ENCODE measurements at regions not wholly inside any gene's neighbourhood (a gene's known extent, or its start where the extent isn't known, plus 50 kb on each side); places are given as distances from the start of the nearest gene placed in this dataset.

DNA sequence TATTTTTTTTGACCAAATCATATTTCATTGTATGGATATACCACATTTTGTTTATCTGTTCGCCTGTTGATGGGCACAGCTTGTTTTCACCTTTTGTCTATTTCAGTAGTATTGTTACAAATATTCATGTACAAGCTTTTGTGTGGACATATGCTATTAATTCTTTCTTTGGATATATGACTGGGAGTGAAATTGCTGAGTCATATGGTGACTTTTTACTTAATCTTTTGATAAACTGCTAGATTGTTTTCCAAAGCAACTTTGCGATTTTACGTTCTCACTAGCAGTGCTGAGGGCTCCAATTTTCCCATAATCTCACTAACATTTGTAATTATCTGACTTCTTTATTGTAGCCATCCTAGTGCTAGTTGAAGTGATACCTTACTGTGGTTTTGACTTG lies 112.4 kb downstream of the CD8B2 start:
- Histone ChIP-seq H3K4me3 (ENCODE audit: low read depth in 1 of 2, low read length in 2 of 2) (no peak overlapping the region), H3K9ac (ENCODE audit: low read length) (no peak overlapping the region), H3K36me3 (ENCODE audit: insufficient read depth, low read length) (no peaks in the 10 kb centered on the region), H3K4me1 (ENCODE audit: insufficient read depth, low read length) (no peaks in the 10 kb centered on the region), H3K9me3 (ENCODE audit: low read length) (no peaks in the 10 kb centered on the region), H3K27ac (ENCODE audit: low read depth, low read length) (no peak overlapping the region), H3K27me3 (ENCODE audit: control insufficient read depth in 1 of 2, insufficient read depth in 2 of 2, low read length in 2 of 2) (no peaks in the 10 kb centered on the region)

DNA sequence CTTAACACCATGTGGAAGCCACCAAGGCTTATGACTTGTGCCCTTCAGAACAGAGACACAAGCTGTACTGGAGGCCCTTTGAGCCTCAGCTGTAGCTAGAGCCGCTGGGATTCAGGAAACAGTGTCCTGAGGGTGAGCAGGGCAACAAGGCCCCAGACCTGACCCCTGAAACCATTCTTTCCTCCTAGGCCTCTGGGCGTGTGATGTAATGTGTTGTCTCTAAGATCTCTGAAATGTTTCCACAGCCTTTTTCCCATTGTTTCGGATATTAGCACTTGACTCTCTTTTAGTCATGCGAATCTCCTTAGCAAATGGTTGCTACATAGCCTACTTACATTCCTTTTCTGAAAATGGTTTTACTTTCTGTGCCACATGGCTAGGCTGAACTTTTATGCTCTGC lies 114.9 kb downstream of the CD8B2 start:
- Histone ChIP-seq H3K4me3 (ENCODE audit: low read depth in 1 of 2, low read length in 2 of 2) (no peak overlapping the region), H3K36me3 (ENCODE audit: insufficient read depth, low read length) (no peaks in the 10 kb centered on the region), H3K27me3 (ENCODE audit: control insufficient read depth in 1 of 2, insufficient read depth in 2 of 2, low read length in 2 of 2) (no peaks in the 10 kb centered on the region), H3K27ac (ENCODE audit: low read depth, low read length) (no peak overlapping the region), H3K9ac (ENCODE audit: low read length) (no peak overlapping the region), H3K4me1 (ENCODE audit: insufficient read depth, low read length) (no peaks in the 10 kb centered on the region), H3K9me3 (ENCODE audit: low read length) (no peaks in the 10 kb centered on the region)

DNA sequence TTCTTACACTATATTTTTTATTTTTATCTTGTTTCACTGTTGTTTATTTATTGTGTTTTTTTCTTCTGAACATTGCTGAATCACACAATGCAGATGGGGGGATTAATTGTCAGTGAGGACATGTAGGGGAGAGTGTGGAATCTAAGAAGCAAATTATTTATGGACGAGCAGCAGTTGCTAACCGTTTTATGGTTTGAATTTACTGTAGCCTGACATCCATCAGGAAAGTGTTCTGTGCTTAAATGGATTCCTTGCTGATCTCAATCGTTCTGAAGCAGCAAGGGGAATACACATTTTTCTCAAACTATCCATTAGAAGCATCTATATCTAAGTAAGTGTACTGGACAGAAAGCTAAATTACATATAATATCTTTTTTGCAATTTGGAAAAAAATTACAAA lies 119.5 kb downstream of the CD8B2 start:
- H3K9me3 ChIP-seq (ENCODE audit: low read length) = no peaks in the 10 kb centered on the region
- no peak overlapping the region for H3K27ac ChIP-seq (ENCODE audit: low read depth, low read length)
- H3K9ac ChIP-seq (ENCODE audit: low read length) = no peak overlapping the region
- no peaks in the 10 kb centered on the region for H3K4me1 ChIP-seq (ENCODE audit: insufficient read depth, low read length)
- H3K27me3 ChIP-seq (ENCODE audit: control insufficient read depth in 1 of 2, insufficient read depth in 2 of 2, low read length in 2 of 2) = no peaks in the 10 kb centered on the region
- H3K4me3 ChIP-seq (ENCODE audit: low read depth in 1 of 2, low read length in 2 of 2) = no peak overlapping the region
- H3K36me3 ChIP-seq (ENCODE audit: insufficient read depth, low read length) = no peaks in the 10 kb centered on the region

- Histone ChIP-seq H3K36me3 (ENCODE audit: insufficient read depth, low read length) (no peaks in the 10 kb centered on the region), H3K27me3 (ENCODE audit: control insufficient read depth in 1 of 2, insufficient read depth in 2 of 2, low read length in 2 of 2) (no peaks in the 10 kb centered on the region), H3K9me3 (ENCODE audit: low read length) (no peaks in the 10 kb centered on the region), H3K4me1 (ENCODE audit: insufficient read depth, low read length) (no peaks in the 10 kb centered on the region), H3K27ac (ENCODE audit: low read depth, low read length) (no peak overlapping the region), H3K9ac (ENCODE audit: low read length) (no peak overlapping the region), H3K4me3 (ENCODE audit: low read depth in 1 of 2, low read length in 2 of 2) (no peak overlapping the region)
These were observed 120.2 kb downstream of the CD8B2 start for GRCh38 chr2:106607371-106607770.

DNA sequence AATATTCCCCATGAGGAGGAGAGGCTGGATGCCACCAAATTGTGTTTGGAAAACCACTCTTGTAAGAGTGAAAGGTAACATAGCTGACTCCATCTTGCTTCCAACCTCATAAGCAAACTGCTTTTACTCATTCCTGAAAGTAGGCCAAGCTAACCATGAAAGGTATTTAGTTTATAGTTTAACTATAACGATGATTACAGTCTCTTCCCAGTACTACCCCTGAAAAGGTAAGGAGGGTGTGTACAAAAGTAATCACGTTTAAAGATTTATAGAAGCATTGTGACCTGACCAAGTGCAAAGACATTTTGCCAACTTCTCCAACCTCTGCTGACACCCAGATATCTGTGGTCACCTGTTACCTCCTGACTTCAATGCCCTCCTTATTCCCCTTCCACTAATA lies 122.6 kb downstream of the CD8B2 start:
- no peaks in the 10 kb centered on the region for H3K4me1 ChIP-seq (ENCODE audit: insufficient read depth, low read length)
- H3K9me3 ChIP-seq (ENCODE audit: low read length) = no peaks in the 10 kb centered on the region
- no peak overlapping the region for H3K9ac ChIP-seq (ENCODE audit: low read length)
- H3K36me3 ChIP-seq (ENCODE audit: insufficient read depth, low read length) = no peaks in the 10 kb centered on the region
- H3K27me3 ChIP-seq (ENCODE audit: control insufficient read depth in 1 of 2, insufficient read depth in 2 of 2, low read length in 2 of 2) = no peaks in the 10 kb centered on the region
- no peak overlapping the region for H3K4me3 ChIP-seq (ENCODE audit: low read depth in 1 of 2, low read length in 2 of 2)
- no peak overlapping the region for H3K27ac ChIP-seq (ENCODE audit: low read depth, low read length)

DNA sequence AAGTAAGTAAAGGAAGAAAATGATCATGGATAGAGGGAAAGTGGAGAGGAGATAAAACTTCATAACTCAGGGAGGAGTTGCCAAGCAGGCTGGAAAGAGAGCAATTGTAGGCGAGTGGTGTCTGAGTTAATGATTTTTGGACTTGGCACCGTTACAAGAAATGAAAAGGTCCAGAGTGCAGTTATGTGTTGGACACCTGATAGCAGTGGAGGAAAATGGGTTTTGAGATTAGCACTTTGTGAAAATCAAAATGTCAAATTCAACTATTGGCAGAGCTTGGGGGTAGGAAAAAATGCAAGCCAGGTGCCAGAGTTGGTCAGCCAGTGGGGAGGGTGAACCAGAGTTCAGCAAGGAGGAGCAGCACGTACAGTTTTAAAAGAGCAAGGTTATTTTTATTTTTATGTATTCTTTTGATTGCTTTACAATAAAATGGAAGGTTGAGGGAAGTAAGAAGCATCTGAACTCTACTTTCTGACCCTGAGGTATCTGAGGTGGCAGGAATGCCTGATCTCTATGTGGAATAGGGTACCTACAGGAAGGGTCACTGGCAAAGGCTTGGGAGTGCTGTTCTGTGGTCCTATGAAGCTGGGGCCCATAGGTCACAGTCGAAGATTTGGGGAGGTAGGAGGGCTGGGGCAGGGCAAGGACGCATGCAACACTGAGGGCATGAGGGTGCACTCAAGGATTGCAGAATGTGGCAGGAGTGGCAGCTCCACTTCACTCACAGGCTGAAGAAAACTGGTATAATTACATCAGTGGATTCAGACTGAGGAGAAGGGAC lies 127.5 kb downstream of the CD8B2 start:
- H3K36me3 ChIP-seq (ENCODE audit: insufficient read depth, low read length) = no peaks in the 10 kb centered on the region
- H3K27me3 ChIP-seq (ENCODE audit: control insufficient read depth in 1 of 2, insufficient read depth in 2 of 2, low read length in 2 of 2) = no peaks in the 10 kb centered on the region
- no peak overlapping the region for H3K4me3 ChIP-seq (ENCODE audit: low read depth in 1 of 2, low read length in 2 of 2)
- H3K9ac ChIP-seq (ENCODE audit: low read length) = no peak overlapping the region
- H3K4me1 ChIP-seq (ENCODE audit: insufficient read depth, low read length) = no peaks in the 10 kb centered on the region
- no peak overlapping the region for H3K27ac ChIP-seq (ENCODE audit: low read depth, low read length)
- H3K9me3 ChIP-seq (ENCODE audit: low read length) = no peaks in the 10 kb centered on the region

GRCh38 chr2:106618614-106619013 lies 131.4 kb downstream of the CD8B2 start:
- no peak overlapping the region for H3K4me3 ChIP-seq (ENCODE audit: low read depth in 1 of 2, low read length in 2 of 2)
- no peaks in the 10 kb centered on the region for H3K36me3 ChIP-seq (ENCODE audit: insufficient read depth, low read length)
- H3K27ac ChIP-seq (ENCODE audit: low read depth, low read length) = no peak overlapping the region
- no peaks in the 10 kb centered on the region for H3K9me3 ChIP-seq (ENCODE audit: low read length)
- H3K27me3 ChIP-seq (ENCODE audit: control insufficient read depth in 1 of 2, insufficient read depth in 2 of 2, low read length in 2 of 2) = no peaks in the 10 kb centered on the region
- no peak overlapping the region for H3K9ac ChIP-seq (ENCODE audit: low read length)
- H3K4me1 ChIP-seq (ENCODE audit: insufficient read depth, low read length) = no peaks in the 10 kb centered on the region

GRCh38 chr2:106623456-106623855 lies 136.3 kb downstream of the CD8B2 start:
- H3K27me3 ChIP-seq (ENCODE audit: control insufficient read depth in 1 of 2, insufficient read depth in 2 of 2, low read length in 2 of 2) = no peaks in the 10 kb centered on the region
- H3K27ac ChIP-seq (ENCODE audit: low read depth, low read length) = no peak overlapping the region
- no peaks in the 10 kb centered on the region for H3K4me1 ChIP-seq (ENCODE audit: insufficient read depth, low read length)
- H3K9me3 ChIP-seq (ENCODE audit: low read length) = no peaks in the 10 kb centered on the region
- H3K36me3 ChIP-seq (ENCODE audit: insufficient read depth, low read length) = no peaks in the 10 kb centered on the region
- H3K4me3 ChIP-seq (ENCODE audit: low read depth in 1 of 2, low read length in 2 of 2) = no peak overlapping the region
- H3K9ac ChIP-seq (ENCODE audit: low read length) = no peak overlapping the region

- H3K36me3 ChIP-seq (ENCODE audit: insufficient read depth, low read length) = no peaks in the 10 kb centered on the region
- H3K4me1 ChIP-seq (ENCODE audit: insufficient read depth, low read length) = no peaks in the 10 kb centered on the region
- H3K4me3 ChIP-seq (ENCODE audit: low read depth in 1 of 2, low read length in 2 of 2) = no peak overlapping the region
These were observed 137.7 kb downstream of the CD8B2 start for GRCh38 chr2:106624787-106625380.

GRCh38 chr2:106628377-106628776 lies 141.2 kb downstream of the CD8B2 start:
- H3K4me1 ChIP-seq (ENCODE audit: insufficient read depth, low read length) = no peaks in the 10 kb centered on the region
- no peaks in the 10 kb centered on the region for H3K27me3 ChIP-seq (ENCODE audit: control insufficient read depth in 1 of 2, insufficient read depth in 2 of 2, low read length in 2 of 2)
- H3K4me3 ChIP-seq (ENCODE audit: low read depth in 1 of 2, low read length in 2 of 2) = no peak overlapping the region
- H3K9ac ChIP-seq (ENCODE audit: low read length) = no peak overlapping the region
- H3K27ac ChIP-seq (ENCODE audit: low read depth, low read length) = no peak overlapping the region
- H3K9me3 ChIP-seq (ENCODE audit: low read length) = no peaks in the 10 kb centered on the region
- no peaks in the 10 kb centered on the region for H3K36me3 ChIP-seq (ENCODE audit: insufficient read depth, low read length)

More at GRCh38 chr2:106624787-106625380, 137.7 kb downstream of the CD8B2 start:
- H3K9ac ChIP-seq (ENCODE audit: low read length) = no peak overlapping the region
- H3K9me3 ChIP-seq (ENCODE audit: low read length) = no peaks in the 10 kb centered on the region
- H3K27me3 ChIP-seq (ENCODE audit: control insufficient read depth in 1 of 2, insufficient read depth in 2 of 2, low read length in 2 of 2) = no peaks in the 10 kb centered on the region
- no peak overlapping the region for H3K27ac ChIP-seq (ENCODE audit: low read depth, low read length)

DNA sequence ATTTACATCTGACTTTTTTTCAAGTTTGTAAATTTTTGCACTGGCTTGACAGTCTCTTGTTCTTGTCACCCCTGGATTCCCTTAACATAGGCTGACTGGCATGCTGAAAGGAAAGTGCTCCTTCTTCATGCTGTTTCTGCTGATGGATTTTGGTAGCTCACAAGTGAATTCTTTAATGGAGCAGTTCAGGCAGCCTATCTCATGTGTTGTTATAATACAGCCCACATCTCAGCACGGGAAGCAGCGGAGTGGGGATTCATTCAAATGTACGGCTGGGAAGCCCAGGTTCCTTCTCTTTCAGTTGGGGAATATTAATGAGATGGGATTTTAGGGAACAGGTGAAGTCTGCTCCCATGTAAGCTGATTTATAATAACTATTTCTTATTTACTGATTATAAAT lies 142.8 kb downstream of the CD8B2 start:
- Histone ChIP-seq H3K9me3 (ENCODE audit: low read length) (no peaks in the 10 kb centered on the region), H3K36me3 (ENCODE audit: insufficient read depth, low read length) (no peaks in the 10 kb centered on the region), H3K4me1 (ENCODE audit: insufficient read depth, low read length) (no peaks in the 10 kb centered on the region), H3K27me3 (ENCODE audit: control insufficient read depth in 1 of 2, insufficient read depth in 2 of 2, low read length in 2 of 2) (no peaks in the 10 kb centered on the region), H3K9ac (ENCODE audit: low read length) (no peak overlapping the region), H3K27ac (ENCODE audit: low read depth, low read length) (no peak overlapping the region), H3K4me3 (ENCODE audit: low read depth in 1 of 2, low read length in 2 of 2) (no peak overlapping the region)

DNA sequence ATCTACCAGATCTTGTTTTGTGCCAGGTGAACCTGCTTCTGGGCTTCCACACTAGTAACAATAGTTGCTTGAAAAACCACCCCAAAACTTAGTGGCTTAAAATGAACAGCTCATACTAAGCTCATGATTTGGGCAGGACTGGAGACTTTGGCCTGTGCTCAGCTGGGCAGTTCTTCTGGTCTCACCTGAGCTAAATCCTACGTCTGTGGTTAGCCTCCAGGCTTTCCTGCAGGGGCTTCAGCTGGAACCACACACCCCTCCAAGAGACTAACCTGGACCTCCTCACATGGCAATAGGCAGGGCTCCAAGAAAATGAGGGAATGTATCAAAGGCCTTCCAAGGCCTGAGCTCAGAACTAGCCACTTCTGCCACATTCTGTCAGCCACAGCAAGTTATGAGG lies 144.1 kb downstream of the CD8B2 start:
- Histone ChIP-seq H3K27ac (ENCODE audit: low read depth, low read length) (no peak overlapping the region), H3K4me3 (ENCODE audit: low read depth in 1 of 2, low read length in 2 of 2) (no peak overlapping the region), H3K9me3 (ENCODE audit: low read length) (no peaks in the 10 kb centered on the region), H3K36me3 (ENCODE audit: insufficient read depth, low read length) (no peaks in the 10 kb centered on the region), H3K4me1 (ENCODE audit: insufficient read depth, low read length) (no peaks in the 10 kb centered on the region), H3K27me3 (ENCODE audit: control insufficient read depth in 1 of 2, insufficient read depth in 2 of 2, low read length in 2 of 2) (no peaks in the 10 kb centered on the region), H3K9ac (ENCODE audit: low read length) (no peak overlapping the region)
